ENCODE measurements at regions not wholly inside any gene's neighbourhood (a gene's known extent, or its start where the extent isn't known, plus 50 kb on each side); places are given as distances from the start of the nearest gene placed in this dataset.
"Not testable (repeated sequence)": the region's sequence is repeated elsewhere in the genome, so short reads cannot be mapped to it uniquely, and the experiment has no call there.

GRCh38 chr13:21261487-21262216, 85.2 kb downstream of the MRPL57 start:
- DNase-seq, ATAC-seq: not testable (repeated sequence)

DNA sequence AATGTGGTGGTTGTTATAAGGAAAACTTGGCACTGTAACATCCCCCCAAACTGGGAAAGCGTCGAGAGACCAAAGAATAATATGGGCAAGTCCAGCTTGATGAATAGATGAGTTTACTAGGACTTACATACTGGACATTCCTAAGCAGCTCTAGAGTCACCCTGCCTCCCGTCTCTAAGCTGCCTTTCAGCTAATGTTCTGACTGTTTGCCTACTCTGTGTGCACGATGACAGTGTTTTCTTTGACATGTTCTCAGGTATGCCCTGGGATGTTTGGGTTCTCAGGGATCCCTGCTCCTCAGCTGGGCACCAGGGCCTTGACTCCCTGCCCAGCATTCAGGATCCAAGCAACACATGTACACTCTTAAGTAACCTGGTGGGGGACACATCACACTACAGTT, 87.5 kb downstream of the MRPL57 start:
- not testable (repeated sequence) for DNase-seq, ATAC-seq

- not testable (repeated sequence) for DNase-seq, ATAC-seq
Observed at GRCh38 chr13:21268485-21268884, 92.0 kb downstream of the MRPL57 start.

GRCh38 chr13:21272439-21272838, 96.0 kb downstream of the MRPL57 start:
- not testable (repeated sequence) for ATAC-seq, DNase-seq

DNA sequence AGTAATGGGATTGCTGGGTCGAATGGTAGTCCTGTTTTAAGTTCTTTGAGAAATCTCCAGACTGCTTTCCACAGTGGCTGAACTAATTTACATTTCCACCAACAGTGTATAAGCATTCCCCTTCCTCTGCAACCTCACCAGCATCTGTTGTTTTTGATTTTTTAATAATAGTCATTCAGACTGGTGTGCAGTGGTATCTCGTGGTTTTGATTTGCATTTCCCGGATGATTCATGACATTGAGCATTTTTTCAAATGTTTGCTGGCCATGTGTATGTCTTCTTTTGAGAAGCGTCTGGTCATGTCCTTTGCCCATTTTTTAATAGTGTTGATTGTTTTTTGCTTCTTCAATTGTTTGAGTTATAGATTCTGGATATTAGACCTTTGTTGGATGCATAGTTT, 98.0 kb downstream of the MRPL57 start:
- ATAC-seq, DNase-seq: not testable (repeated sequence)

DNA sequence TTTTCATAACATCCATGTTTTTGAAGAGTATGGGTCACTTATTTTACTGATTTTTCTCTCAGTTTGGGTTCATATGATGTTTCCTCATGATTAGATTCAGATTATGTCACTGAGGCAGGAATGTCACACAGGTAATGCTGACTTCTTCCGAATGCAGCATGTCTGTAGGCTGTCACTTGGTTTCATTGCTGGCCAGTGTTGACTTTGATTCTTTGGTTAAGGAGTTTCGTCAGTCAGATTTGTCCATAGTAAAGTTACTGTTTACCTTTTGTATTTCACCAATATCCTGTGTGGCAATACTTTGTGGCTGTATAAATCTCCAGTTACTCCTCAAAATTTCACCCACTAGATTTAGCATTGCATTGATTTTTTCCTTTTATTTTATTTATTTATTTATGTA, 105.6 kb downstream of the MRPL57 start:
- ATAC-seq = no peak
- no peak for DNase-seq

DNA sequence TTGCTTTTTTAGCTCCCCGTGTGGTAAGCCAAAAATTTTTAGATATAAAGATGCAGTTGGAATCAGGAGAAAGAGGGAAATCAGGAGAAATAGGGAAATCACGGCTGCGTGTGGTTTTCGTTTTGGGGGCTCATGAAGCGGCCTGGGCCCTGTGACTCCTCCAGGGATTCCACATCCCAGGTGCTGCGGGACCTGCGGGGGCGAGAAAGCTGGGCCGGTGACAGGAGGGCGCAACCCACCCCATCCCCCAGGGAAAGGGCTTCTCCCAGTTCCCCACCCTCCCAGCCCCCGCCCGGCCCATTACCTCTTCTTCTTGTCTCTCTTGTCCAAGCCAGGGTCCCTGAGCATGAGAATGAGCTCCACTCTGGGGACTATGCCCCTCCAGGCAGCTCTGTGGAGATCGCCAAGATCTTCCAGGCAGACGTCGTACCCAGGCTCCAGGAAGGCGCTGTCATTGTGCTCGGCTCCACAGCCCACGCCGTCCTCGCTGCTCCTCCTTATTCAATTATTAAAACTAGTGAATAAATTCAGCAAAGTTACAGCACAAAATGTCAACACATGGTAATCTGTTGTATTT, 111.0 kb downstream of the MRPL57 start:
- no peak for DNase-seq
- ATAC-seq = no peak

DNA sequence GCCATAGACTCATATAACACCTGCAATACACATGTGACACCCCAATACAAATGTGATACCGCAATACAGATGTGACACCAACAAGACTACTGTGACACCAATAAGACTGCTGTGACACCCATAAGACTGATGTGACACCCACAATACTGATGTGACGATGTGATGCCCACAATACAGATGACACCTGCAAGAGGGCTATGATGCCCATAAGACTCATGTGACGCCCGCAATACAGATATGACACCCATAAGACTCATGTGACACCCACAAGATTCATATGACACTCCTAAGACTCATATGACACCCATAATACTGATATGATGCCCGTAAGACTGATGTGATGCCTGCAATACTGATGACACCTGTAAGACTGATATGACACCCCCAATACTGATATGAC, 113.0 kb downstream of the MRPL57 start:
- ATAC-seq (peak; percentile 32), DNase-seq (no peak)

- not testable (repeated sequence) for ATAC-seq, DNase-seq
Observed at GRCh38 chr13:21290442-21291002, 114.1 kb downstream of the MRPL57 start.

DNA sequence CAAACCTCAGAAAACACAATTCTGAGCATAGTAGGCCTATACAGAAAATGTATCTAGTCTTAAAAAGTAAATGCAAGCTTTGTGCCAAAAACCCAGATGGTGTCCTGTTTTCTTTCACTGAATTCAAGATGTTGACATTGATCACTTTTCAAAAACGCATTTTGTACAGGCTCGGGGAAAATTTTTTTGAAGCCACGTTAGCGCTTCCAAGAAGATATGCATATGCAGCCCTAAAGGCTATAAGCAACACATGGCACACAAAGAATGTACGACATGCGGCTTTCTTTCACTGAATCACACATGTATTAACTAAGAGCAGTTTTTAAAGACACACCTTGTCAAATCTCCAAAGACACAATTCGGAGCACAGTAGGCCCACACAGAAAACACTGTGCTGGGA, 115.4 kb downstream of the MRPL57 start:
- ATAC-seq (no peak), DNase-seq (no peak)

DNA sequence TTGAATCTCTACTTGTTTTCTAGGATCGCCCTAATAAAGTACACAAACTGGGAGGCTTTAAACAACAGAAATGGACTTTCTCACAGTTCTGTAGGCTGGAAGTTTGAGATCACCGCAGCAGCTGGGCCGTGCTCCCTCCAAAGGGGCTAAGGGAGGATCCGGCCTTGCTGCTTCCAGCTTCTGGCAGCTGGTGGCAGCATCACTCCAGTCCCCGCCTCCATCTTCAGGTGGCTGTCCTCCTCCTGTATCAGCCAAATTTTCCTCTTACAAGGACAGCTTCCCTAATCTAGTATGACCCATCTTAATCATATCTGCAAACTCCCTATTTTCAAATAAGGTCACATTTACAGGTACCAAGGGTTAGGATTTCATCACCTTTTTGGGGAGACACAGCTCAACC, 120.5 kb downstream of the MRPL57 start:
- peak; percentile 48 for DNase-seq
- ATAC-seq = peak; percentile 61

DNA sequence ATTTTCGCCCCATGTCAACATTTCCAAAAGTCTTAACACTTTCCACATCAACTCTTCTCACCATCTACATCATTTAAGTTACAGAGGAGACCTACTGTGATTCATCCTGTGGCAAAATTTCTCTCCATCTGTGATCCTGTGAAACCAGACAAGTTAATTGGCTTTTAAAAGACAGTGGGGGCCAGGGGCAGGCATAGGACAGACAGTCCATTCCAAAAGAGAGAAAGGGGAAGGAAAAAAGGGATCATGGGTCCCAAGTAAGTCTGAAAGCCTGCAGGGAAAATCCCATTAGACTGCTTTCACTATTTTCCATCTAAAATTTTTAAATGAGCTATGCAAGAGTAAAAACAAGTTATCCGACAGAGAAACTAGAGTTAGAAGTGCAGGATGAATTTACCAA, 121.0 kb downstream of the MRPL57 start:
- DNase-seq (no peak), ATAC-seq (no peak)

GRCh38 chr13:21297914-21298831, 121.7 kb downstream of the MRPL57 start:
- DNase-seq (peak; percentile 89), ATAC-seq (peak; percentile 93)

GRCh38 chr13:21304256-21304655, 127.8 kb downstream of the MRPL57 start:
- ATAC-seq (peak; percentile 42), DNase-seq (no peak)

DNA sequence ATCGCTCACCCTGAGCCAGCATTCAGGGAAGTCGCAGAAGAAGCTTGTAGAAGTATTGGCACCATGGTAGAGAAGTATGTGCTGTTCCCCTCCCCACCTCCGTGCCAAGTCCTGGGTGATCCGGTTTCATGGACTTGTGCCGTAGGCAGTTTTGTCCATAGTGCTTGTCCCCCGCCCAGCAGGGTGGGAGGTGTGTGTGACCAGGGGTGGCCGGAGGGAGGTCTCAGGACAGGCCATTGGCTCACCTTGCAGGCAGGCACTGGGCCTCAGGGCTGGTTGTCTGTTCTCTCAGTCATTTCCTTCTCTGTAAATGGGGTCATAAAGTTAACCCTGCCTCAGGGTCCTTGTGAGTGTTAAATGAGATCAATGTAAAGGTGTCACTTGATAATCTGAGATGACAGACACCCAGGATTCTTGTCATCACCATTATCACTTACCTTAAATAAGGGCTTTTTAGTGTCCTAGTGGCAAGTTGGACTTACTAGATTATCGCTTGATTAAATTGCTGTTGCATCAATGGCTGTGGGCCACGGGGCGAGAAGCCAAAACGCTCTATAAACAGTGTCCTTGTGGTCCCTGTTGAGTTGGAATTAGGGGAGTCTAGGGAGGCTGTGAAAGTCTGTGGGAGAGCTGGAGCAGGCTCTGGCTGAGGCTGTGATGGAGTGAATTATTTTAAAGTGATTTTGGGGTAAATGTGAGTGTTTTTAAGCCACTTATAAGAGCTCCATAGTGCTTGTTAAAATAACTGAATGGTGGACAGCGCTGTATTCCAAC, 130.0 kb downstream of the MRPL57 start:
- ATAC-seq, DNase-seq: not testable (repeated sequence)

- not testable (repeated sequence) for DNase-seq, ATAC-seq
Observed at GRCh38 chr13:21307158-21307557, 130.7 kb downstream of the MRPL57 start.

- no peak for ATAC-seq
- DNase-seq = no peak
Observed at GRCh38 chr13:21308906-21309305, 132.4 kb downstream of the MRPL57 start.

DNA sequence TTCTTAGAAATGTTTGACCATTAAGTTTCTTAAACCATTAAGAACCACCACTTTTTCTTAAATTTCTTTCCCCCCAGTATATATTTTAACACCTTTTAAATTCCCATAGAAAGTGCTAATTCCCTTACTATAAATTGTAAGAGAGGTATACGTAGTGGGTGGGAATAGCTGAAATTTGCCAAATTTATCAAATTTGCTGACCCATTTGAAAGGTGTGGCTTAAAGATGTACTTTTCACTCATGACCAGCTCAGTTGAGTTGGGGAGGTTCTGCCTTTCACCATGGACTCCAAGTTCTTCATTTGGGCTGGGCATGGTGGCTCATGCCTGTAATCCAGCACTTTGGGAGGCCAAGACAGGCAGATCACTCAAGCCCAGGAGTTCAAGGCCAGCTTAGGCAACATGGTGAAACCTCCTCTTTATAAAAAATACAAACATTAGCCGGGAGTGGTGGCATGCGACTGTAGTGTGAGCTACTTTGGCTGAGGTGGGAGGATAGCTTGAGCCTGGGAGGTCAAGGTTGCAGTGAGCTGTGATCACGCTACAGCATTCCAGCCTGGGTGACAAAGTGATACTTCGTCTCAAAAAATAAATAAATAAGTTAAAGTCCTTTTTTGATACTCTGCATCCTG, 133.2 kb downstream of the MRPL57 start:
- no peak for ATAC-seq

DNA sequence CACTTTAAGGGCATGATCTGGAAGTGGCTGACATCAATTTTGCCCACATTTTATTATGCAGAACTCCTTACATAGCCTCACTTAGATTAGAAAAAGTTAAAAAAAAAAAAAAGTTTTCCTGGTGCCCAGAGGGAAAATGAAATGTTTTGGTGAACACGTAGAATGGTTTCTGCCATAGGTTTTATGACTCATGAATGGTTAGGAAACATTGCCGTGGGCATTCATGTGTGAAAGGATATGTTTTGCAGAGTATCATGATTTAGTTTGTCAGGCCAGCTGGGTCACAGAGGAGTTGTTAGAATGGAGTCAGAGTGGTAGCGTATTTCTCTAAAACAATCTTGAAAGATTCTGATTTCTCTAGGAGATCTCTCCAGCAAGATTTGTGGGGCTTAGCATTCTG, 133.8 kb downstream of the MRPL57 start:
- DNase-seq (no peak), ATAC-seq (peak; percentile 40)

More for the DNA sequence above, 133.2 kb downstream of the MRPL57 start:
- no peak for DNase-seq

- peak; percentile 30 for ATAC-seq
- DNase-seq = not testable (repeated sequence)
Observed at GRCh38 chr13:21314976-21315375, 138.5 kb downstream of the MRPL57 start.

- ATAC-seq (peak; percentile 35), DNase-seq (no peak)
Observed at GRCh38 chr13:21316376-21316775, 139.9 kb downstream of the MRPL57 start.
